ENCODE measurements at regions not wholly inside any gene's neighbourhood (a gene's known extent, or its start where the extent isn't known, plus 50 kb on each side); places are given as distances from the start of the nearest gene placed in this dataset.

DNA sequence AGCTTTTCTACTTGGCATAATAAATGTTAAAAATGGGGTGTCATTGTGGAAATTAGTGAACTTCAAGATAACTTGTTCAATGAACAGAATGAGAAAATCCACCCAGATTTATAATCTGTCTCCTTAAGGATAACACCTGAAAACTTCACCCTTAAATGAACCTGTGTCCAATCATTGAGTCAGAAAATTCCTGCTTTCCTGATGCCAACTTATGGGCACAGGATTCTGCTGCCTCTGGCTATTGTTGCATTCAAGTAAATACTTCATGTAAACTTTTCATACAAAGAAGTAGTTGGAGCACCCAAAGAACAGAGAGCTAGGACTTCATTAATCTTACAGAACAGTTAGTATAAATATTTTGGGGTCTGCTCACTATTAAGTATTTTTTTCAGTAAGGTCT, 98.9 kb upstream of the PLEKHA5 start:
- H2AFZ ChIP-seq = no peak overlapping the region

DNA sequence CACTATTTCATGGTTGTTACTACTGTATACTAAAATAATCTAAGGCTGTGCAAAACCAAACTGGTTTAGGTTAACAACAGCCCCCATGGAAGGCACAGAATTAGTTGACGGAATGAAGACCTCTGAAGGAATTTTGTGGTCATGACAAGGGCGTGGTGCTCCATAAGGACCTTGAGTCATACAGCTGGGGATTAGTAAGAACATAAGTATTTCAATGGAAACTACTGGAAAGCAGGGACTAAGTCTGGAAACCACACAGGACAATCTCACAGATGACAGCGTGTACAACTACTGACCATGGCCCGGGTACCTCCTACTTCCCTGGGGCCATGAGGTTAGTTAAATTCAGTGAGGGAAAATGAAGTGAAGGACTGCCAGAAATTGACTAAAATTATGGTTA, 98.5 kb upstream of the PLEKHA5 start:
- 87% methylated on average over 4 of the region's 4 CpGs for WGBS (ENCODE audit: low lambda C conversion rate, missing lambda C conversion rate)
- Histone ChIP-seq H3K4me2 (no peak overlapping the region), H3K27ac (no peak overlapping the region), H3K4me3 (no peak overlapping the region), H3K36me3 (replicated peaks; ENCODE audit: insufficient read depth, low read depth) (no peaks in the 10 kb centered on the region), H4K20me1 (ENCODE audit: insufficient read depth, poor library complexity, severe bottlenecking) (no peaks in the 10 kb centered on the region), H3K9me3 (ENCODE audit: low read depth) (no peaks in the 10 kb centered on the region), H3K4me1 (ENCODE audit: insufficient read depth) (no peaks in the 10 kb centered on the region), H2AFZ (no peak overlapping the region), H3K79me2 (no peaks in the 10 kb centered on the region), H3K27me3 (no peaks in the 10 kb centered on the region), H3K9me2 (replicated peaks; ENCODE audit: insufficient read depth) (no peaks in the 10 kb centered on the region)
- peak; percentile 22 for DNase-seq (ENCODE audit: low spot score)
- TF ChIP-seq, protein P1, sequence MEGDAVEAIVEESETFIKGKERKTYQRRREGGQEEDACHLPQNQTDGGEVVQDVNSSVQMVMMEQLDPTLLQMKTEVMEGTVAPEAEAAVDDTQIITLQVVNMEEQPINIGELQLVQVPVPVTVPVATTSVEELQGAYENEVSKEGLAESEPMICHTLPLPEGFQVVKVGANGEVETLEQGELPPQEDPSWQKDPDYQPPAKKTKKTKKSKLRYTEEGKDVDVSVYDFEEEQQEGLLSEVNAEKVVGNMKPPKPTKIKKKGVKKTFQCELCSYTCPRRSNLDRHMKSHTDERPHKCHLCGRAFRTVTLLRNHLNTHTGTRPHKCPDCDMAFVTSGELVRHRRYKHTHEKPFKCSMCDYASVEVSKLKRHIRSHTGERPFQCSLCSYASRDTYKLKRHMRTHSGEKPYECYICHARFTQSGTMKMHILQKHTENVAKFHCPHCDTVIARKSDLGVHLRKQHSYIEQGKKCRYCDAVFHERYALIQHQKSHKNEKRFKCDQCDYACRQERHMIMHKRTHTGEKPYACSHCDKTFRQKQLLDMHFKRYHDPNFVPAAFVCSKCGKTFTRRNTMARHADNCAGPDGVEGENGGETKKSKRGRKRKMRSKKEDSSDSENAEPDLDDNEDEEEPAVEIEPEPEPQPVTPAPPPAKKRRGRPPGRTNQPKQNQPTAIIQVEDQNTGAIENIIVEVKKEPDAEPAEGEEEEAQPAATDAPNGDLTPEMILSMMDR (IDR thresholded peaks at IDR 0.05; ENCODE audit: poor library complexity) = no peak
- TF ChIP-seq EZH2 (IDR thresholded peaks at IDR 0.05; ENCODE audit: borderline replicate concordance) (no peak), EZH2phosphoT487 (IDR thresholded peaks at IDR 0.05; ENCODE audit: low read depth, severe bottlenecking, unreplicated experiment) (no peak)

More for the DNA sequence above, 98.9 kb upstream of the PLEKHA5 start:
- H3K9me3 ChIP-seq (ENCODE audit: low read depth) = no peaks in the 10 kb centered on the region
- H3K36me3 ChIP-seq (replicated peaks; ENCODE audit: insufficient read depth, low read depth) = no peaks in the 10 kb centered on the region
- DNase-seq (ENCODE audit: low spot score) = no peak
- H3K9me2 ChIP-seq (replicated peaks; ENCODE audit: insufficient read depth) = no peaks in the 10 kb centered on the region
- no peaks in the 10 kb centered on the region for H4K20me1 ChIP-seq (ENCODE audit: insufficient read depth, poor library complexity, severe bottlenecking)
- TF ChIP-seq EZH2 (IDR thresholded peaks at IDR 0.05; ENCODE audit: borderline replicate concordance) = no peak
- TF ChIP-seq EZH2phosphoT487 (IDR thresholded peaks at IDR 0.05; ENCODE audit: low read depth, severe bottlenecking, unreplicated experiment) = no peak
- TF ChIP-seq, protein P1 (IDR thresholded peaks at IDR 0.05; ENCODE audit: poor library complexity) = no peak
- no peaks in the 10 kb centered on the region for H3K79me2 ChIP-seq
- H3K4me3 ChIP-seq = no peak overlapping the region
- no peak overlapping the region for H3K27ac ChIP-seq
- H3K4me2 ChIP-seq = no peak overlapping the region
- no peaks in the 10 kb centered on the region for H3K4me1 ChIP-seq (ENCODE audit: insufficient read depth)
- no peaks in the 10 kb centered on the region for H3K27me3 ChIP-seq

DNA sequence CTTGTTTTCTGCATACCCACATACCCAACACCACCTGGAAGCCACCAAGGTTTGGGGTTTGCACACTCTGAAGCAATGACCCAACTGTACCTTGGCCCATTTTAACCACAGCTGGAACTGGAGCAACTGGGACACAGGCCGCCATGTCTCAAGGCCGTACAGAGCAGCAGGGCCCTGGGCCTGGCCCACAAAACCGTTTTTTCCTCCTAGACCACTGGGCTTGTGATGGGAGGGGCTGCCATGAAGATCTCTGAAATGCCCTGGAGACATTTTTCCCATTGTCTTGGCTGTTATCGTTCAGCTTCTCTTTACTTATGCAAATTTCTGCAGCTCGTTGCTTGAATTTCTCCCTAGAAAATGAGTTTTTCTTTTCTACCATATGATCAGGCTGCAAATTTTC, 96.7 kb upstream of the PLEKHA5 start:
- Histone ChIP-seq H3K4me3 (no peak overlapping the region), H3K4me1 (ENCODE audit: insufficient read depth) (no peaks in the 10 kb centered on the region), H3K9me2 (replicated peaks; ENCODE audit: insufficient read depth) (no peaks in the 10 kb centered on the region), H3K79me2 (no peaks in the 10 kb centered on the region), H3K27me3 (no peaks in the 10 kb centered on the region), H3K27ac (no peak overlapping the region), H3K36me3 (replicated peaks; ENCODE audit: insufficient read depth, low read depth) (no peaks in the 10 kb centered on the region), H4K20me1 (ENCODE audit: insufficient read depth, poor library complexity, severe bottlenecking) (no peaks in the 10 kb centered on the region), H2AFZ (no peak overlapping the region), H3K4me2 (no peak overlapping the region), H3K9me3 (ENCODE audit: low read depth) (no peaks in the 10 kb centered on the region)
- DNase-seq (ENCODE audit: low spot score) = no peak
- WGBS (ENCODE audit: low lambda C conversion rate, missing lambda C conversion rate) = 86% methylated on average over 5 of the region's 5 CpGs
- no peak for TF ChIP-seq EZH2phosphoT487 (IDR thresholded peaks at IDR 0.05; ENCODE audit: low read depth, severe bottlenecking, unreplicated experiment)
- TF ChIP-seq, protein P1 (IDR thresholded peaks at IDR 0.05; ENCODE audit: poor library complexity) = no peak
- TF ChIP-seq EZH2 (IDR thresholded peaks at IDR 0.05; ENCODE audit: borderline replicate concordance) = no peak

DNA sequence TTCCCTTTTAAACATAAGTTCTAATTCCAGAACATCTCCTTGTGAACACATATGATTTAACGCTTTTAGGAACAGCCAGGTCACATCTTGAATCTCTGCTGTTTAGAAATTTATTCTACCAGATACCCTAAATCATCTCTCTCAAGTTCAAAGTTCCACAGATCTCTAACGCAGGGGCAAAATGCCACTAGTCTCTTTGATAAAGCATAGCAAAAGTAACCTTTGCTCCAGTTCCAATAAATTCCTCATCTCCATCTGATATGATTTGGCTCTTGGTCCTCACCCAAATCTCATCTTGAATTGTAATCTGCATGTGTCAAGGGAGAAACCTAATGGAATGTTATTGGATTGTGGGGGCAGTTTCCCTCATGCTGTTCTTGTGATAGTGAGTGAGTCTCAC, 96.3 kb upstream of the PLEKHA5 start:
- Histone ChIP-seq H3K79me2 (no peaks in the 10 kb centered on the region), H3K4me2 (no peak overlapping the region), H2AFZ (no peak overlapping the region), H3K4me1 (ENCODE audit: insufficient read depth) (no peaks in the 10 kb centered on the region), H3K27me3 (no peaks in the 10 kb centered on the region), H3K9me2 (replicated peaks; ENCODE audit: insufficient read depth) (no peaks in the 10 kb centered on the region), H4K20me1 (ENCODE audit: insufficient read depth, poor library complexity, severe bottlenecking) (no peaks in the 10 kb centered on the region), H3K9me3 (ENCODE audit: low read depth) (no peaks in the 10 kb centered on the region), H3K4me3 (no peak overlapping the region), H3K27ac (no peak overlapping the region), H3K36me3 (replicated peaks; ENCODE audit: insufficient read depth, low read depth) (no peaks in the 10 kb centered on the region)
- 87% methylated on average over 2 of the region's 2 CpGs for WGBS (ENCODE audit: low lambda C conversion rate, missing lambda C conversion rate)
- DNase-seq (ENCODE audit: low spot score) = no peak
- no peak for TF ChIP-seq EZH2phosphoT487 (IDR thresholded peaks at IDR 0.05; ENCODE audit: low read depth, severe bottlenecking, unreplicated experiment)
- no peak for TF ChIP-seq EZH2 (IDR thresholded peaks at IDR 0.05; ENCODE audit: borderline replicate concordance)
- TF ChIP-seq, protein P1 (IDR thresholded peaks at IDR 0.05; ENCODE audit: poor library complexity) = no peak

All from hepatocyte (in vitro differentiated cells).